ENCODE measurements at regions not wholly inside any gene's neighbourhood (a gene's known extent, or its start where the extent isn't known, plus 50 kb on each side); places are given as distances from the start of the nearest gene placed in this dataset.

DNA sequence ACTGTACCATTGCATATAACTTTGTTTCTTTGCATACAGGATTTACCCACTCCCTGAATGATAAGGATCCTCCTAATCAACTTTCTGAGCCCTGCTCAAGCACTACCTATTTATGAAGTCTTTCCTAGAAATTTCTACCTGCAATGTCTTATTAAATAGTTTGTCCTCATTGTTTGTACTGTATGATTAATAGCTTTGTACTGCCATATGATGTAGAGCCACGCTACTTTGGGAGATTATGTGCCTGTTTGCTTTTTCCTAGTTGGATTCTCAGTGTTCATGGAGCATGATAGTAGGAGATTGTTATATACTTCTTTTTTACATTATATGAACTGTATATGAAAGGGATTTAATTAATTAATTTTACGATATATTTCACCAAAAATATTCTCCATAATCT is 327.1 kb upstream of the GALNT5 start:
- TF ChIP-seq, protein P1, sequence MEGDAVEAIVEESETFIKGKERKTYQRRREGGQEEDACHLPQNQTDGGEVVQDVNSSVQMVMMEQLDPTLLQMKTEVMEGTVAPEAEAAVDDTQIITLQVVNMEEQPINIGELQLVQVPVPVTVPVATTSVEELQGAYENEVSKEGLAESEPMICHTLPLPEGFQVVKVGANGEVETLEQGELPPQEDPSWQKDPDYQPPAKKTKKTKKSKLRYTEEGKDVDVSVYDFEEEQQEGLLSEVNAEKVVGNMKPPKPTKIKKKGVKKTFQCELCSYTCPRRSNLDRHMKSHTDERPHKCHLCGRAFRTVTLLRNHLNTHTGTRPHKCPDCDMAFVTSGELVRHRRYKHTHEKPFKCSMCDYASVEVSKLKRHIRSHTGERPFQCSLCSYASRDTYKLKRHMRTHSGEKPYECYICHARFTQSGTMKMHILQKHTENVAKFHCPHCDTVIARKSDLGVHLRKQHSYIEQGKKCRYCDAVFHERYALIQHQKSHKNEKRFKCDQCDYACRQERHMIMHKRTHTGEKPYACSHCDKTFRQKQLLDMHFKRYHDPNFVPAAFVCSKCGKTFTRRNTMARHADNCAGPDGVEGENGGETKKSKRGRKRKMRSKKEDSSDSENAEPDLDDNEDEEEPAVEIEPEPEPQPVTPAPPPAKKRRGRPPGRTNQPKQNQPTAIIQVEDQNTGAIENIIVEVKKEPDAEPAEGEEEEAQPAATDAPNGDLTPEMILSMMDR (conservative IDR thresholded peaks at IDR 0.05; ENCODE audit: low read depth in 2 of 2), result no peak
- TF ChIP-seq EZH2 (IDR thresholded peaks at IDR 0.05; ENCODE audit: low read depth, unreplicated experiment) (no peak), POLR2AphosphoS5 (IDR thresholded peaks at IDR 0.05; ENCODE audit: low read depth) (no peak)
